Liver (tissue), 8 donors: ENCODE measurements at regions not wholly inside any gene's neighbourhood (a gene's known extent, or its start where the extent isn't known, plus 50 kb on each side); places are given as distances from the start of the nearest gene placed in this dataset.

Source experiments
- DNase-seq: peaks from one replicate; pipeline ENCODE4 v3.0.0-alpha.2; 2017; ENCODE audit warnings: low spot score
- H3K27ac ChIP-seq, 2 donors: one replicate each; pipeline ENCODE4 v1.7.0; 2013; ENCODE audit warnings: inconsistent platforms in 2 of 2, low read length in 2 of 2, control low read depth in 1 of 2, low read depth in 1 of 2, mild to moderate bottlenecking in 1 of 2
- H3K27me3 ChIP-seq, 4 donors: one replicate each; pipeline versions ENCODE4 v1.6.1 to v1.7.0; 2013; ENCODE audit warnings: low read length in 3 of 4, inconsistent platforms in 1 of 4, mild to moderate bottlenecking in 1 of 4, moderate library complexity in 1 of 4; ENCODE audit not compliant: control insufficient read depth in 4 of 4, insufficient read depth in 4 of 4
- H3K36me3 ChIP-seq, 4 donors: one replicate each; pipeline versions ENCODE4 v1.6.1 to v1.7.0; 2013; ENCODE audit warnings: low read length in 3 of 4, mild to moderate bottlenecking in 3 of 4, low read depth in 1 of 4, moderate library complexity in 1 of 4; ENCODE audit not compliant: control insufficient read depth in 4 of 4, insufficient read depth in 3 of 4
- H3K4me1 ChIP-seq, 4 donors: one replicate each; pipeline versions ENCODE4 v1.6.1 to v1.7.0; 2013; ENCODE audit warnings: low read length in 3 of 4, mild to moderate bottlenecking in 3 of 4, moderate library complexity in 1 of 4; ENCODE audit not compliant: control insufficient read depth in 4 of 4, insufficient read depth in 4 of 4
- H3K4me3 ChIP-seq, 3 donors: one replicate each; pipeline versions ENCODE4 v1.6.1 to v1.7.0; 2013; ENCODE audit warnings: low read length in 3 of 3, control low read depth in 1 of 3, low read depth in 1 of 3, mild to moderate bottlenecking in 1 of 3
- H3K9ac ChIP-seq, 2 donors: one replicate each; pipeline ENCODE4 v1.7.0; 2013; ENCODE audit warnings: low read length in 2 of 2, mild to moderate bottlenecking in 2 of 2, moderate library complexity in 2 of 2, control low read depth in 1 of 2, low read depth in 1 of 2
- H3K9me3 ChIP-seq, 4 donors: one replicate each; pipeline versions ENCODE4 v1.6.1 to v1.7.0; 2013; ENCODE audit warnings: low read length in 3 of 4; ENCODE audit not compliant: control insufficient read depth in 4 of 4
- FOXA1 ChIP-seq: IDR thresholded peaks from 2 replicates; pipeline ENCODE4 v1.6.1; 2016; ENCODE audit warnings: antibody characterized with exemption
- FOXA2 ChIP-seq: IDR thresholded peaks from 2 replicates; pipeline ENCODE4 v1.6.1; 2016; ENCODE audit warnings: antibody characterized with exemption
- HNF4A ChIP-seq, 2 donors: conservative IDR thresholded peaks; 2 replicates each; pipeline ENCODE4 v1.6.1; 2016; ENCODE audit warnings: antibody characterized with exemption in 2 of 2, mild to moderate bottlenecking in 2 of 2
- HNF4G ChIP-seq: IDR thresholded peaks from 2 replicates; pipeline ENCODE4 v1.6.1; 2016; ENCODE audit warnings: antibody characterized with exemption
- JUND ChIP-seq, 2 donors: IDR thresholded peaks; 2 replicates each; pipeline ENCODE4 v1.6.1; 2016; ENCODE audit warnings: antibody characterized with exemption in 2 of 2
- NR2F2 ChIP-seq: IDR thresholded peaks from 2 replicates; pipeline ENCODE4 v1.6.1; 2016; ENCODE audit warnings: antibody characterized with exemption
- RAD21 ChIP-seq, 2 donors: IDR thresholded peaks; 2 replicates each; pipeline ENCODE4 v1.6.1; 2016; ENCODE audit warnings: antibody characterized with exemption in 2 of 2, mild to moderate bottlenecking in 2 of 2
- RXRA ChIP-seq, 2 donors: IDR thresholded peaks; 2 replicates each; pipeline ENCODE4 v1.6.1; 2017 to 2018; ENCODE audit warnings: antibody characterized with exemption in 2 of 2, mild to moderate bottlenecking in 1 of 2
- SP1 ChIP-seq: IDR thresholded peaks from 2 replicates; pipeline ENCODE4 v1.6.1; 2018; ENCODE audit warnings: antibody characterized with exemption, mild to moderate bottlenecking
- TAF1 ChIP-seq: conservative IDR thresholded peaks from 2 replicates; pipeline ENCODE4 v1.6.1; 2016; ENCODE audit warnings: antibody characterized with exemption, mild to moderate bottlenecking
- YY1 ChIP-seq: IDR thresholded peaks from 2 replicates; pipeline ENCODE4 v1.6.1; 2016; ENCODE audit warnings: antibody characterized with exemption, mild to moderate bottlenecking
- WGBS: extraction: QIAGEN DNeasy Blood & Tissue Kit; methylation state at CpG from one replicate; pipeline ENCODE4 v1.1.7; 2013; 5-methylcytosine and 5-hydroxymethylcytosine counted together
- TF ChIP-seq, protein P1 (sequence below): IDR thresholded peaks from 2 replicates; pipeline ENCODE4 v1.6.1; 2016; ENCODE audit warnings: antibody characterized with exemption
- TF ChIP-seq, protein P2 (sequence below): IDR thresholded peaks from 2 replicates; pipeline ENCODE4 v1.6.1; 2016; ENCODE audit warnings: antibody characterized with exemption, mild to moderate bottlenecking
- TF ChIP-seq, protein P3 (sequence below): fragments of 150-350 bp; IDR thresholded peaks from 2 replicates; pipeline ENCODE4 v1.5.1; 2017; ENCODE audit warnings: improper control_type of control experiment, low read depth, low read length; ENCODE audit not compliant: missing input control
- TF ChIP-seq, protein P4 (sequence below): IDR thresholded peaks from 2 replicates; pipeline ENCODE4 v1.6.1; 2016; ENCODE audit warnings: antibody characterized with exemption
- TF ChIP-seq, protein P5 (sequence below): IDR thresholded peaks from 2 replicates; pipeline ENCODE4 v1.6.1; 2016; ENCODE audit warnings: antibody characterized with exemption
- donor health status: healthy.
- donor health status: healthy.
- donor health status: healthy.
- donor health status: healthy.
- donor health status: healthy.

DNA sequence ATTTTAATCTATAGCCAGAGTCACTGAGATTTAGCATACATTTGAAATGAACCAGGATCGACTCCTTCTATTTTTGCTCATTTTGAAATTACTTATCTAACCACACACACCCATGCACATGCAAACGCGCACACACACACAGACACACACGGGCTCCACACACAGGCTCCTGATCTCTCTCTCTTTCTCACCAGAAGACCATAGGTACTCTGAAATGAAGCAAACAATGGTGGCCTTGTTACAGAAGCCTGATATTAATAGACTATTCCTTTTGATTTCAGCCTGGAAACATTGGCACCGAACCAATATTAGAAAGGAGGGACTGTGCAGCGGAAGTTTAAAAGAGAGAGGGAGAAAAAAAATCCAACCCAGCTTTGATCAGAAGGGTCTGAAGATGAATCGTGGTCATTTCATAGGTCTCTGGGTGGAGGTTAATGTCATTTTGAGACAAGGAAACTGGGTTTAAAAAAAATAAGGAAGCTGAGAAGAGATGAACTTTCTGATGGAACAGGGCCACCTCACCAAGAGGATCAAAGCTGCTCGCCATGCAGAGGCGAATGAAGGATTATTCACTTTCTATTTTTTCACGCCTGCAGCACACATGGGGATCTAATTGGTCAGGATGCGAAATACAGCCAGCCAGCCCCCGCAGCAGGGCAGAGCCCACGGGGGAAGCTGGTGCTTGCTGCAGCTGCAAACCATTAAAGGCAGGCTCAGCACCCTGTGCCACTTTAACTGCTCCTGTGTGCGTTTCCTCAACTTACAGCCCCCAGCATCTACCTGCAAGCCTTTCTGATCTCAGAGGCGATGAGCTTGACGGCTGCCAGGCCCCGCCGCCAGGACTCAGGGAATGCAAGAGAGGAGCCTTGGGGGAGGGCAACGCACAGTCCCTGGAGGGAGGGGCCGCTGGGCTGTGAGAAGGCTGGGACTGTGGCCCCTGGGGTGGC, 88.8 kb downstream of the HES1 start:
- no peaks in the 10 kb centered on the region for H3K27me3 ChIP-seq
- H3K36me3 ChIP-seq, result no peaks in the 10 kb centered on the region
- TF ChIP-seq, protein P1, sequence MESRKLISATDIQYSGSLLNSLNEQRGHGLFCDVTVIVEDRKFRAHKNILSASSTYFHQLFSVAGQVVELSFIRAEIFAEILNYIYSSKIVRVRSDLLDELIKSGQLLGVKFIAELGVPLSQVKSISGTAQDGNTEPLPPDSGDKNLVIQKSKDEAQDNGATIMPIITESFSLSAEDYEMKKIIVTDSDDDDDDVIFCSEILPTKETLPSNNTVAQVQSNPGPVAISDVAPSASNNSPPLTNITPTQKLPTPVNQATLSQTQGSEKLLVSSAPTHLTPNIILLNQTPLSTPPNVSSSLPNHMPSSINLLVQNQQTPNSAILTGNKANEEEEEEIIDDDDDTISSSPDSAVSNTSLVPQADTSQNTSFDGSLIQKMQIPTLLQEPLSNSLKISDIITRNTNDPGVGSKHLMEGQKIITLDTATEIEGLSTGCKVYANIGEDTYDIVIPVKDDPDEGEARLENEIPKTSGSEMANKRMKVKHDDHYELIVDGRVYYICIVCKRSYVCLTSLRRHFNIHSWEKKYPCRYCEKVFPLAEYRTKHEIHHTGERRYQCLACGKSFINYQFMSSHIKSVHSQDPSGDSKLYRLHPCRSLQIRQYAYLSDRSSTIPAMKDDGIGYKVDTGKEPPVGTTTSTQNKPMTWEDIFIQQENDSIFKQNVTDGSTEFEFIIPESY, result no peak
- TF ChIP-seq JUND (IDR thresholded peaks at IDR 0.05) (no peak), YY1 (no peak), TAF1 (no peak), HNF4A (conservative IDR thresholded peaks at IDR 0.05) (no peak)
- TF ChIP-seq, protein P2, sequence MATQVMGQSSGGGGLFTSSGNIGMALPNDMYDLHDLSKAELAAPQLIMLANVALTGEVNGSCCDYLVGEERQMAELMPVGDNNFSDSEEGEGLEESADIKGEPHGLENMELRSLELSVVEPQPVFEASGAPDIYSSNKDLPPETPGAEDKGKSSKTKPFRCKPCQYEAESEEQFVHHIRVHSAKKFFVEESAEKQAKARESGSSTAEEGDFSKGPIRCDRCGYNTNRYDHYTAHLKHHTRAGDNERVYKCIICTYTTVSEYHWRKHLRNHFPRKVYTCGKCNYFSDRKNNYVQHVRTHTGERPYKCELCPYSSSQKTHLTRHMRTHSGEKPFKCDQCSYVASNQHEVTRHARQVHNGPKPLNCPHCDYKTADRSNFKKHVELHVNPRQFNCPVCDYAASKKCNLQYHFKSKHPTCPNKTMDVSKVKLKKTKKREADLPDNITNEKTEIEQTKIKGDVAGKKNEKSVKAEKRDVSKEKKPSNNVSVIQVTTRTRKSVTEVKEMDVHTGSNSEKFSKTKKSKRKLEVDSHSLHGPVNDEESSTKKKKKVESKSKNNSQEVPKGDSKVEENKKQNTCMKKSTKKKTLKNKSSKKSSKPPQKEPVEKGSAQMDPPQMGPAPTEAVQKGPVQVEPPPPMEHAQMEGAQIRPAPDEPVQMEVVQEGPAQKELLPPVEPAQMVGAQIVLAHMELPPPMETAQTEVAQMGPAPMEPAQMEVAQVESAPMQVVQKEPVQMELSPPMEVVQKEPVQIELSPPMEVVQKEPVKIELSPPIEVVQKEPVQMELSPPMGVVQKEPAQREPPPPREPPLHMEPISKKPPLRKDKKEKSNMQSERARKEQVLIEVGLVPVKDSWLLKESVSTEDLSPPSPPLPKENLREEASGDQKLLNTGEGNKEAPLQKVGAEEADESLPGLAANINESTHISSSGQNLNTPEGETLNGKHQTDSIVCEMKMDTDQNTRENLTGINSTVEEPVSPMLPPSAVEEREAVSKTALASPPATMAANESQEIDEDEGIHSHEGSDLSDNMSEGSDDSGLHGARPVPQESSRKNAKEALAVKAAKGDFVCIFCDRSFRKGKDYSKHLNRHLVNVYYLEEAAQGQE, result no peak
- DNase-seq, result no peak
- H3K9me3 ChIP-seq, result no peaks in the 10 kb centered on the region
- no peak overlapping the region for H3K9ac ChIP-seq
- no peaks in the 10 kb centered on the region for H3K4me1 ChIP-seq
- H3K4me3 ChIP-seq, result no peak overlapping the region
- no peak overlapping the region for H3K27ac ChIP-seq
- 82% methylated on average over 20 of the region's 20 CpGs for WGBS

DNA sequence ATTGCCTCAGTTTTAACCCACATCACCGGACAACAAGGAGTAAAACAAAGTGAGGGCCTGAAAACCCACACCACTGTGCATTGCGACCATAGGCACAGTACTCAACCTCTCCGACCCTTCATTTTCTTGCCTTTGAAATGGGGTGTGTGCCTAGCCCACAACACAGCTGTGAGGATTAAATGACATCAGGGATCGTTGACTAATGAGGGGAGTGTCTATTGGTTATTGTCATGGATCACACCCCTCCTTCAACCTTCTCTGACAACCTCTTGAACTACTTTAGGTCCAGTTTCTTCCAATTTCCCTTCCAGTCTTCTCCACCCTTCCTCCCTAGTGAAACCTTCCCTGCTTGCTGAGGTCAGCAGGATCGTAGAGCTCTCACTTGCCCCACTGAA, 89.5 kb downstream of the HES1 start:
- Histone ChIP-seq H3K9ac (no peak overlapping the region), H3K4me3 (no peak overlapping the region), H3K9me3 (no peaks in the 10 kb centered on the region), H3K4me1 (no peaks in the 10 kb centered on the region), H3K27ac (no peak overlapping the region), H3K27me3 (no peaks in the 10 kb centered on the region), H3K36me3 (no peaks in the 10 kb centered on the region)
- no peak for DNase-seq
- TF ChIP-seq, protein P3, sequence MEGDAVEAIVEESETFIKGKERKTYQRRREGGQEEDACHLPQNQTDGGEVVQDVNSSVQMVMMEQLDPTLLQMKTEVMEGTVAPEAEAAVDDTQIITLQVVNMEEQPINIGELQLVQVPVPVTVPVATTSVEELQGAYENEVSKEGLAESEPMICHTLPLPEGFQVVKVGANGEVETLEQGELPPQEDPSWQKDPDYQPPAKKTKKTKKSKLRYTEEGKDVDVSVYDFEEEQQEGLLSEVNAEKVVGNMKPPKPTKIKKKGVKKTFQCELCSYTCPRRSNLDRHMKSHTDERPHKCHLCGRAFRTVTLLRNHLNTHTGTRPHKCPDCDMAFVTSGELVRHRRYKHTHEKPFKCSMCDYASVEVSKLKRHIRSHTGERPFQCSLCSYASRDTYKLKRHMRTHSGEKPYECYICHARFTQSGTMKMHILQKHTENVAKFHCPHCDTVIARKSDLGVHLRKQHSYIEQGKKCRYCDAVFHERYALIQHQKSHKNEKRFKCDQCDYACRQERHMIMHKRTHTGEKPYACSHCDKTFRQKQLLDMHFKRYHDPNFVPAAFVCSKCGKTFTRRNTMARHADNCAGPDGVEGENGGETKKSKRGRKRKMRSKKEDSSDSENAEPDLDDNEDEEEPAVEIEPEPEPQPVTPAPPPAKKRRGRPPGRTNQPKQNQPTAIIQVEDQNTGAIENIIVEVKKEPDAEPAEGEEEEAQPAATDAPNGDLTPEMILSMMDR, result no peak
- TF ChIP-seq, protein P4, sequence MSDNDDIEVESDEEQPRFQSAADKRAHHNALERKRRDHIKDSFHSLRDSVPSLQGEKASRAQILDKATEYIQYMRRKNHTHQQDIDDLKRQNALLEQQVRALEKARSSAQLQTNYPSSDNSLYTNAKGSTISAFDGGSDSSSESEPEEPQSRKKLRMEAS, result no peak
- TF ChIP-seq, protein P5, sequence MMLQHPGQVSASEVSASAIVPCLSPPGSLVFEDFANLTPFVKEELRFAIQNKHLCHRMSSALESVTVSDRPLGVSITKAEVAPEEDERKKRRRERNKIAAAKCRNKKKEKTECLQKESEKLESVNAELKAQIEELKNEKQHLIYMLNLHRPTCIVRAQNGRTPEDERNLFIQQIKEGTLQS, result no peak
- TF ChIP-seq RXRA (IDR thresholded peaks at IDR 0.05) (no peak), RAD21 (IDR thresholded peaks at IDR 0.05) (no peak), NR2F2 (no peak), YY1 (no peak), SP1 (no peak), FOXA2 (no peak), JUND (IDR thresholded peaks at IDR 0.05) (no peak), HNF4G (no peak), FOXA1 (no peak)
- TF ChIP-seq, protein P2, result no peak
- TF ChIP-seq, protein P1, result no peak
- 90% methylated on average over 5 of the region's 5 CpGs for WGBS
